HL-60 (cell line): ENCODE measurements at regions not wholly inside any gene's neighbourhood (a gene's known extent, or its start where the extent isn't known, plus 50 kb on each side); places are given as distances from the start of the nearest gene placed in this dataset.

Experiments
- DNase-seq, 2 experiments: peaks; one replicate each; pipeline ENCODE4 v3.0.0-alpha.2; 2010 to 2020; ENCODE audit warnings: low read depth in 1 of 2, low spot score in 1 of 2
- H3K27ac ChIP-seq: fragments of 250-450 bp; sonication (Bioruptor Pico); replicated peaks from 2 replicates; pipeline ENCODE4 v1.5.1; 2020; ENCODE audit warnings: mild to moderate bottlenecking, moderate library complexity
- H3K27me3 ChIP-seq: fragments of 250-450 bp; sonication (Bioruptor Pico); 2 replicates; pipeline ENCODE4 v1.5.1; 2021; ENCODE audit warnings: mild to moderate bottlenecking, moderate library complexity; ENCODE audit not compliant: insufficient read depth, poor library complexity, severe bottlenecking
- H3K4me3 ChIP-seq: replicated peaks from 2 replicates; pipeline ENCODE4 v1.5.1; 2011; ENCODE audit warnings: mild to moderate bottlenecking, control low read depth, low read length; ENCODE audit not compliant: insufficient read depth
- CTCF ChIP-seq: IDR thresholded peaks from one replicate; pipeline ENCODE4 v1.5.1; 2011; ENCODE audit warnings: low read length, control low read depth, inconsistent platforms; ENCODE audit not compliant: insufficient read depth
- GABPA ChIP-seq: IDR thresholded peaks from 2 replicates; pipeline ENCODE4 v1.6.1; 2012; ENCODE audit warnings: low read depth
- POLR2AphosphoS5 ChIP-seq: IDR thresholded peaks from 2 replicates; pipeline ENCODE4 v1.6.1; 2012; ENCODE audit warnings: low read depth
- SPI1 ChIP-seq: IDR thresholded peaks from 2 replicates; pipeline ENCODE4 v1.6.1; 2012; ENCODE audit warnings: low read depth, mild to moderate bottlenecking, borderline replicate concordance
- TF ChIP-seq, protein P1 (sequence below): IDR thresholded peaks from 2 replicates; pipeline ENCODE4 v1.6.1; 2012; ENCODE audit warnings: low read depth; ENCODE audit not compliant: insufficient replicate concordance

GRCh38 chr12:115666168-115666567 is 611.3 kb downstream of the MED13L start:
- Histone ChIP-seq H3K4me3 (no peak overlapping the region), H3K27ac (no peak overlapping the region), H3K27me3 (peaks cover 3% of the 10 kb centered on the region)
- TF ChIP-seq CTCF: no peak
- TF ChIP-seq, protein P1, sequence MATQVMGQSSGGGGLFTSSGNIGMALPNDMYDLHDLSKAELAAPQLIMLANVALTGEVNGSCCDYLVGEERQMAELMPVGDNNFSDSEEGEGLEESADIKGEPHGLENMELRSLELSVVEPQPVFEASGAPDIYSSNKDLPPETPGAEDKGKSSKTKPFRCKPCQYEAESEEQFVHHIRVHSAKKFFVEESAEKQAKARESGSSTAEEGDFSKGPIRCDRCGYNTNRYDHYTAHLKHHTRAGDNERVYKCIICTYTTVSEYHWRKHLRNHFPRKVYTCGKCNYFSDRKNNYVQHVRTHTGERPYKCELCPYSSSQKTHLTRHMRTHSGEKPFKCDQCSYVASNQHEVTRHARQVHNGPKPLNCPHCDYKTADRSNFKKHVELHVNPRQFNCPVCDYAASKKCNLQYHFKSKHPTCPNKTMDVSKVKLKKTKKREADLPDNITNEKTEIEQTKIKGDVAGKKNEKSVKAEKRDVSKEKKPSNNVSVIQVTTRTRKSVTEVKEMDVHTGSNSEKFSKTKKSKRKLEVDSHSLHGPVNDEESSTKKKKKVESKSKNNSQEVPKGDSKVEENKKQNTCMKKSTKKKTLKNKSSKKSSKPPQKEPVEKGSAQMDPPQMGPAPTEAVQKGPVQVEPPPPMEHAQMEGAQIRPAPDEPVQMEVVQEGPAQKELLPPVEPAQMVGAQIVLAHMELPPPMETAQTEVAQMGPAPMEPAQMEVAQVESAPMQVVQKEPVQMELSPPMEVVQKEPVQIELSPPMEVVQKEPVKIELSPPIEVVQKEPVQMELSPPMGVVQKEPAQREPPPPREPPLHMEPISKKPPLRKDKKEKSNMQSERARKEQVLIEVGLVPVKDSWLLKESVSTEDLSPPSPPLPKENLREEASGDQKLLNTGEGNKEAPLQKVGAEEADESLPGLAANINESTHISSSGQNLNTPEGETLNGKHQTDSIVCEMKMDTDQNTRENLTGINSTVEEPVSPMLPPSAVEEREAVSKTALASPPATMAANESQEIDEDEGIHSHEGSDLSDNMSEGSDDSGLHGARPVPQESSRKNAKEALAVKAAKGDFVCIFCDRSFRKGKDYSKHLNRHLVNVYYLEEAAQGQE: no peak
- TF ChIP-seq GABPA: no peak
- no peak for TF ChIP-seq POLR2AphosphoS5
- no peak for TF ChIP-seq SPI1
- DNase-seq: no peak

GRCh38 chr12:115661112-115661511 is 616.4 kb downstream of the MED13L start:
- TF ChIP-seq POLR2AphosphoS5 (no peak), GABPA (no peak), CTCF (no peak), SPI1 (no peak)
- TF ChIP-seq, protein P1: no peak
- Histone ChIP-seq H3K27me3 (peaks cover 3% of the 10 kb centered on the region), H3K27ac (no peak overlapping the region), H3K4me3 (no peak overlapping the region)
- no peak for DNase-seq

DNA sequence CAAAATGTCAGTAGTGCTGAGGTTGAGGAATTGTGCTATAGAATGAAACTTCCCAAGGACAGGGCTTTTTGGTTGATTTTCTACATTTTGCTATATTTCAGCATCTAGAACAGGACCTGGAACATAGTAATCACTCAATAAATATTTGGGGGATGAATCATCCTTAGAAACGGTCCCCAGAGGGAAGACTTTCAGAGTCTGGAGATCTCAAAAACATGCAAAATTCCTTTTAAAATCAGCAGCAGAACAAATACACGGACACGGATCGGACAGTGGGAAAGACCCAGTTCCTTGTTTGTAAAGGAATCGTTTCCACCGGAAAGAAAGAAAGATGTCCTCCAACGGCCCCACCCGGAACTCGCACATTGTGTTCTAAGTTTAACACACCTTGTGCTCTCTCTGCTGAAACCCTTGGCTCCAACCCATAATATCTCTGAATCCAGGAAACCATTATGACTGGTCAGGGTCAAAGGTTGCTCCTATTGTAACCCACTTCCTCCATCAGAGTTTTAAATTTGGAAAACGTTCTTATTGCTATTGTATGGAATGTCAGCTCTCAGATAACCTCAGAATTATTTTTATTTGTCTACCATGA is 617.2 kb downstream of the MED13L start:
- no peak overlapping the region for H3K4me3 ChIP-seq
- no peak overlapping the region for H3K27ac ChIP-seq
- DNase-seq: no peak
- H3K27me3 ChIP-seq: peaks cover 3% of the 10 kb centered on the region
- no peak for TF ChIP-seq SPI1
- TF ChIP-seq POLR2AphosphoS5: no peak
- TF ChIP-seq, protein P1: no peak
- no peak for TF ChIP-seq GABPA
- no peak for TF ChIP-seq CTCF
